VCaP (cell line): ENCODE measurements at regions not wholly inside any gene's neighbourhood (a gene's known extent, or its start where the extent isn't known, plus 50 kb on each side); places are given as distances from the start of the nearest gene placed in this dataset.
A peak's percentile ranks its signal among the peaks of the same experiment; 100 is the strongest.

Experiments used
- H3K27ac ChIP-seq: fragments of 450-650 bp; 2 replicates; pipeline ENCODE4 v1.5.1; 2017
- CTCF ChIP-seq: fragments of 450-650 bp; conservative IDR thresholded peaks from 2 replicates; pipeline ENCODE4 v1.5.1; 2017; ENCODE audit warnings: mild to moderate bottlenecking, moderate library complexity

- TF ChIP-seq CTCF = no peak
- no peak overlapping the region for H3K27ac ChIP-seq
These were observed 267.3 kb downstream of the LTN1 start for GRCh38 chr21:28725396-28725795.

GRCh38 chr21:28723646-28724045, 269.0 kb downstream of the LTN1 start:
- TF ChIP-seq CTCF = no peak

GRCh38 chr21:28719723-28720122, 273.0 kb downstream of the LTN1 start:
- no peak overlapping the region for H3K27ac ChIP-seq
- no peak for TF ChIP-seq CTCF

More at GRCh38 chr21:28723646-28724045, 269.0 kb downstream of the LTN1 start:
- no peak overlapping the region for H3K27ac ChIP-seq

- H3K27ac ChIP-seq = no peak overlapping the region
- no peak for TF ChIP-seq CTCF
These were observed 277.8 kb downstream of the LTN1 start for GRCh38 chr21:28714777-28715464.

GRCh38 chr21:28712411-28712810, 280.3 kb downstream of the LTN1 start:
- H3K27ac ChIP-seq = no peak overlapping the region
- TF ChIP-seq CTCF = no peak

GRCh38 chr21:28705616-28706015, 287.1 kb downstream of the LTN1 start:
- peak overlapping the region; percentile 90 for H3K27ac ChIP-seq
- TF ChIP-seq CTCF = no peak

- no peak for TF ChIP-seq CTCF
- H3K27ac ChIP-seq = peak overlapping the region; percentile 90
These were observed 287.9 kb downstream of the LTN1 start for GRCh38 chr21:28704746-28705145.
